Liver (tissue), 3 donors: ENCODE measurements at regions not wholly inside any gene's neighbourhood (a gene's known extent, or its start where the extent isn't known, plus 50 kb on each side); places are given as distances from the start of the nearest gene placed in this dataset.

Experiments used
- RAD21 ChIP-seq, 2 donors: IDR thresholded peaks; 2 replicates each; pipeline ENCODE4 v1.6.1; 2016; ENCODE audit warnings: antibody characterized with exemption in 2 of 2, mild to moderate bottlenecking in 2 of 2
- RXRA ChIP-seq, 2 donors: IDR thresholded peaks; 2 replicates each; pipeline ENCODE4 v1.6.1; 2017 to 2018; ENCODE audit warnings: antibody characterized with exemption in 2 of 2, mild to moderate bottlenecking in 1 of 2
- ZBTB33 ChIP-seq: IDR thresholded peaks from 2 replicates; pipeline ENCODE4 v1.6.1; 2016; ENCODE audit warnings: antibody characterized with exemption
- TF ChIP-seq, protein P1 (sequence below): fragments of 150-350 bp; IDR thresholded peaks from 2 replicates; pipeline ENCODE4 v1.5.1; 2017; ENCODE audit warnings: improper control_type of control experiment, low read depth, low read length; ENCODE audit not compliant: missing input control
- donor health status: healthy.
- donor health status: healthy.

- TF ChIP-seq, protein P1, sequence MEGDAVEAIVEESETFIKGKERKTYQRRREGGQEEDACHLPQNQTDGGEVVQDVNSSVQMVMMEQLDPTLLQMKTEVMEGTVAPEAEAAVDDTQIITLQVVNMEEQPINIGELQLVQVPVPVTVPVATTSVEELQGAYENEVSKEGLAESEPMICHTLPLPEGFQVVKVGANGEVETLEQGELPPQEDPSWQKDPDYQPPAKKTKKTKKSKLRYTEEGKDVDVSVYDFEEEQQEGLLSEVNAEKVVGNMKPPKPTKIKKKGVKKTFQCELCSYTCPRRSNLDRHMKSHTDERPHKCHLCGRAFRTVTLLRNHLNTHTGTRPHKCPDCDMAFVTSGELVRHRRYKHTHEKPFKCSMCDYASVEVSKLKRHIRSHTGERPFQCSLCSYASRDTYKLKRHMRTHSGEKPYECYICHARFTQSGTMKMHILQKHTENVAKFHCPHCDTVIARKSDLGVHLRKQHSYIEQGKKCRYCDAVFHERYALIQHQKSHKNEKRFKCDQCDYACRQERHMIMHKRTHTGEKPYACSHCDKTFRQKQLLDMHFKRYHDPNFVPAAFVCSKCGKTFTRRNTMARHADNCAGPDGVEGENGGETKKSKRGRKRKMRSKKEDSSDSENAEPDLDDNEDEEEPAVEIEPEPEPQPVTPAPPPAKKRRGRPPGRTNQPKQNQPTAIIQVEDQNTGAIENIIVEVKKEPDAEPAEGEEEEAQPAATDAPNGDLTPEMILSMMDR: no peak
- TF ChIP-seq RXRA (IDR thresholded peaks at IDR 0.05) (no peak), RAD21 (IDR thresholded peaks at IDR 0.05) (no peak), ZBTB33 (no peak)
Measured at GRCh38 chr4:32349026-32349425, 1628.9 kb downstream of the PCDH7 start.
